ENCODE measurements at regions not wholly inside any gene's neighbourhood (a gene's known extent, or its start where the extent isn't known, plus 50 kb on each side); places are given as distances from the start of the nearest gene placed in this dataset.

DNA sequence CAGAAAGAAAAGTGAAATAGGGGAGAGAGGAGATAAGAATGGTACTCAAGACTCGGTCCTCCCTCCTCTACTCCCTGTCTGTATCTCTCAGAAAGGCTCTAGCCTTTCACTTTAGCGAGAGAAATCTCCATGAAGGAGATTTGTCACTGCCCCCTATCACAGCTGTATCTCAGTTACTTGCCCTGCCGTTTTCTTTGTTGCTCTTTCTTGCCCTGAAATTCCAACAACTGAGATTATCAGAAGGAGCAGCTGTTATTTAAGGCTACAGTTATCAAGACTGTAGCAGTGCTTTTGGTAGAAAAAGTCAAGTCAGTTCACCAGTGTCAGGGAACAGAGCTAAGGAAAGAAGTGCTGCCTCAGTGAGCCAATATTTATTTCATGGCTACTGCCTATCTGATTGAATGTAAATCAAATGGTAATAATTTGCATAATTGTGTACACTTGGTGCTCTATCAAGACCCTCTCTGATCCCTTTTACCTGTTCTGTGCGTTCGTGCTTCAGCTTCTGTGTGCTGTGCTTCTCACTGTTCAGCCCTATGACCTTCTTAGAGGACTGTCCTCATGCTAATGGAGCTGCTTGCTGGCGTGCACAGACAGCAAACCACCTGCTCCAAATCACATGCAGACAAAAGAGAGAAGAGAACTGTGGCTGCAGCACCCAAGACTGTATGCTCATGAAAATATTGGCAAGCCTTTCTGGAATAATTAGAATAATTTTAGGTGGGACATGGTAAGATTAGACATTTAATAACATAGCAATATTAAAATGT is 180.2 kb upstream of the FAM3C start:
- TF ChIP-seq, protein P1, sequence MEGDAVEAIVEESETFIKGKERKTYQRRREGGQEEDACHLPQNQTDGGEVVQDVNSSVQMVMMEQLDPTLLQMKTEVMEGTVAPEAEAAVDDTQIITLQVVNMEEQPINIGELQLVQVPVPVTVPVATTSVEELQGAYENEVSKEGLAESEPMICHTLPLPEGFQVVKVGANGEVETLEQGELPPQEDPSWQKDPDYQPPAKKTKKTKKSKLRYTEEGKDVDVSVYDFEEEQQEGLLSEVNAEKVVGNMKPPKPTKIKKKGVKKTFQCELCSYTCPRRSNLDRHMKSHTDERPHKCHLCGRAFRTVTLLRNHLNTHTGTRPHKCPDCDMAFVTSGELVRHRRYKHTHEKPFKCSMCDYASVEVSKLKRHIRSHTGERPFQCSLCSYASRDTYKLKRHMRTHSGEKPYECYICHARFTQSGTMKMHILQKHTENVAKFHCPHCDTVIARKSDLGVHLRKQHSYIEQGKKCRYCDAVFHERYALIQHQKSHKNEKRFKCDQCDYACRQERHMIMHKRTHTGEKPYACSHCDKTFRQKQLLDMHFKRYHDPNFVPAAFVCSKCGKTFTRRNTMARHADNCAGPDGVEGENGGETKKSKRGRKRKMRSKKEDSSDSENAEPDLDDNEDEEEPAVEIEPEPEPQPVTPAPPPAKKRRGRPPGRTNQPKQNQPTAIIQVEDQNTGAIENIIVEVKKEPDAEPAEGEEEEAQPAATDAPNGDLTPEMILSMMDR (IDR thresholded peaks at IDR 0.05; ENCODE audit: extremely low read depth in 1 of 2, insufficient read depth in 1 of 2, low read depth in 1 of 2, low read length in 2 of 2): no peak
- no peak for TF ChIP-seq POLR2A (IDR thresholded peaks at IDR 0.05; ENCODE audit: low read depth, low read length)
